UCSD-AML1 (cell line): ENCODE measurements at regions not wholly inside any gene's neighbourhood (a gene's known extent, or its start where the extent isn't known, plus 50 kb on each side); places are given as distances from the start of the nearest gene placed in this dataset.
"Not testable (repeated sequence)": the region's sequence is repeated elsewhere in the genome, so short reads cannot be mapped to it uniquely, and the experiment has no call there.

Source experiments
- DNase-seq: peaks from one replicate; lab custom pipeline; 2025; ENCODE audit not compliant: unreplicated experiment; lab: John Stamatoyannopoulos, UW

- DNase-seq = no peak
Measured at GRCh38 chr3:36175916-36176461, 204.3 kb upstream of the STAC start.

- DNase-seq = no peak
Measured at GRCh38 chr3:36178018-36178417, 202.3 kb upstream of the STAC start.

- no peak for DNase-seq
Measured at GRCh38 chr3:36182024-36182423, 198.3 kb upstream of the STAC start.

- DNase-seq = not testable (repeated sequence)
Measured at GRCh38 chr3:36187197-36187596, 193.1 kb upstream of the STAC start.

GRCh38 chr3:36192901-36193300, 187.4 kb upstream of the STAC start:
- DNase-seq = no peak

- no peak for DNase-seq
Measured at GRCh38 chr3:36193448-36193847, 186.9 kb upstream of the STAC start.

GRCh38 chr3:36196058-36196457, 184.2 kb upstream of the STAC start:
- DNase-seq = no peak

GRCh38 chr3:36197151-36197550, 183.2 kb upstream of the STAC start:
- no peak for DNase-seq

GRCh38 chr3:36201546-36201945, 178.8 kb upstream of the STAC start:
- DNase-seq = no peak

GRCh38 chr3:36206956-36207580, 173.2 kb upstream of the STAC start:
- DNase-seq = no peak

GRCh38 chr3:36210840-36211651, 169.3 kb upstream of the STAC start:
- no peak for DNase-seq

- no peak for DNase-seq
Measured at GRCh38 chr3:36211652-36211999, 168.7 kb upstream of the STAC start.

GRCh38 chr3:36212251-36212650, 168.1 kb upstream of the STAC start:
- DNase-seq = no peak

GRCh38 chr3:36214460-36214859, 165.8 kb upstream of the STAC start:
- no peak for DNase-seq

- DNase-seq = no peak
Measured at GRCh38 chr3:36215241-36215640, 165.1 kb upstream of the STAC start.

GRCh38 chr3:36219398-36219797, 160.9 kb upstream of the STAC start:
- no peak for DNase-seq

- no peak for DNase-seq
Measured at GRCh38 chr3:36220173-36220572, 160.1 kb upstream of the STAC start.

- DNase-seq = no peak
Measured at GRCh38 chr3:36221975-36222374, 158.3 kb upstream of the STAC start.

- DNase-seq = no peak
Measured at GRCh38 chr3:36227980-36228379, 152.3 kb upstream of the STAC start.

GRCh38 chr3:36229496-36229895, 150.8 kb upstream of the STAC start:
- DNase-seq = no peak

GRCh38 chr3:36232797-36233489, 147.4 kb upstream of the STAC start:
- no peak for DNase-seq

- no peak for DNase-seq
Measured at GRCh38 chr3:36244728-36245127, 135.6 kb upstream of the STAC start.
